H1 (cell line): ENCODE measurements at regions not wholly inside any gene's neighbourhood (a gene's known extent, or its start where the extent isn't known, plus 50 kb on each side); places are given as distances from the start of the nearest gene placed in this dataset.

ENCODE experiments used
- CBX5 ChIP-seq: fragments of 300-800, 300-1000 bp; sonication (generic); IDR thresholded peaks from 2 replicates; pipeline ENCODE4 v1.7.1; 2016; ENCODE audit warnings: antibody characterized with exemption, low read length, low read depth
- CHD7 ChIP-seq: fragments of 300-600 bp; sonication (generic); IDR thresholded peaks from 2 replicates; pipeline ENCODE4 v1.7.1; 2012; ENCODE audit warnings: low read length, moderate library complexity, mild to moderate bottlenecking, inconsistent platforms; ENCODE audit not compliant: insufficient replicate concordance
- CTBP2 ChIP-seq: IDR thresholded peaks from 2 replicates; pipeline ENCODE4 v1.7.0; 2011; ENCODE audit warnings: borderline replicate concordance, mild to moderate bottlenecking, moderate library complexity, mixed read lengths, low read length; ENCODE audit not compliant: insufficient read depth, insufficient read length
- EGR1 ChIP-seq: IDR thresholded peaks from 2 replicates; pipeline ENCODE4 v1.6.1; 2011; ENCODE audit warnings: low read depth, low read length, borderline replicate concordance
- EZH2 ChIP-seq: fragments of 200-600 bp; sonication (generic); IDR thresholded peaks from 2 replicates; pipeline ENCODE4 v1.7.1; 2012; ENCODE audit warnings: low read depth, mild to moderate bottlenecking, moderate library complexity, low read length, inconsistent platforms; ENCODE audit not compliant: severe bottlenecking
- MAFK ChIP-seq: IDR thresholded peaks from 2 replicates; pipeline ENCODE4 v1.6.1; 2012; ENCODE audit warnings: low read depth, mild to moderate bottlenecking, improper control_type of control experiment, low read length
- MAX ChIP-seq: IDR thresholded peaks from 2 replicates; pipeline ENCODE4 v1.6.1; 2012; ENCODE audit warnings: inconsistent platforms
- RNF2 ChIP-seq: fragments of 200-900, 300-1000 bp; sonication (generic); IDR thresholded peaks from 2 replicates; pipeline ENCODE4 v1.7.1; 2016; ENCODE audit warnings: borderline replicate concordance, low read depth, mild to moderate bottlenecking, antibody characterized with exemption, low read length; ENCODE audit not compliant: poor library complexity, severe bottlenecking; ENCODE audit errors: missing control alignments
- SP4 ChIP-seq: IDR thresholded peaks from 2 replicates; pipeline ENCODE4 v1.6.1; 2012; ENCODE audit warnings: low read length, inconsistent platforms
- SUZ12 ChIP-seq: fragments of 200-600 bp; sonication (generic); IDR thresholded peaks from 2 replicates; pipeline ENCODE4 v1.6.1; 2012; ENCODE audit warnings: mild to moderate bottlenecking, inconsistent platforms, low read length, moderate library complexity, mixed read lengths
- TAF7 ChIP-seq: optimal IDR thresholded peaks from 2 replicates; pipeline ENCODE3; 2011; ENCODE audit warnings: low read depth, mild to moderate bottlenecking, inconsistent platforms, low read length, moderate library complexity, borderline replicate concordance

GRCh38 chr13:65977525-65977924, 1252.6 kb downstream of the PCDH9 start (continued):
- TF ChIP-seq CHD7, result no peak
- TF ChIP-seq CTBP2, result no peak
- TF ChIP-seq MAFK, result no peak
- TF ChIP-seq CBX5, result no peak
- TF ChIP-seq TAF7, result no peak
- TF ChIP-seq MAX, result no peak
- TF ChIP-seq RNF2, result no peak
- TF ChIP-seq SUZ12, result no peak
- no peak for TF ChIP-seq EZH2
- no peak for TF ChIP-seq SP4
- no peak for TF ChIP-seq EGR1
